ENCODE measurements at regions not wholly inside any gene's neighbourhood (a gene's known extent, or its start where the extent isn't known, plus 50 kb on each side); places are given as distances from the start of the nearest gene placed in this dataset.
"Not testable (repeated sequence)": the region's sequence is repeated elsewhere in the genome, so short reads cannot be mapped to it uniquely, and the experiment has no call there.

GRCh38 chr4:134499074-134499473, 297.5 kb upstream of the PABPC4L start:
- no peaks in the 10 kb centered on the region for H3K27me3 ChIP-seq
- 30% methylated on average over 1 of the region's 1 CpG for WGBS
- TF ChIP-seq EP300 (IDR thresholded peaks at IDR 0.05) (no peak), CTCF (IDR thresholded peaks at IDR 0.05) (no peak), POLR2AphosphoS5 (IDR thresholded peaks at IDR 0.05) (no peak), POLR2A (IDR thresholded peaks at IDR 0.05) (no peak)

GRCh38 chr4:134490863-134491262, 289.3 kb upstream of the PABPC4L start:
- Histone ChIP-seq H3K9me3 (no peaks in the 10 kb centered on the region), H3K36me3 (no peaks in the 10 kb centered on the region), H3K4me3 (no peak overlapping the region), H3K27me3 (no peaks in the 10 kb centered on the region), H3K27ac (no peak overlapping the region), H3K4me1 (no peaks in the 10 kb centered on the region)
- TF ChIP-seq POLR2A (IDR thresholded peaks at IDR 0.05) (no peak), CTCF (IDR thresholded peaks at IDR 0.05) (no peak), POLR2AphosphoS5 (IDR thresholded peaks at IDR 0.05) (no peak), EP300 (IDR thresholded peaks at IDR 0.05) (no peak)
- 53% methylated on average over 1 of the region's 1 CpG for WGBS
- DNase-seq (ENCODE audit: low spot score in 2 of 2) = no peak

More at GRCh38 chr4:134499074-134499473, 297.5 kb upstream of the PABPC4L start:
- no peak overlapping the region for H3K4me3 ChIP-seq
- no peaks in the 10 kb centered on the region for H3K4me1 ChIP-seq
- peaks cover 11% of the 10 kb centered on the region for H3K9me3 ChIP-seq
- DNase-seq (ENCODE audit: low spot score in 2 of 2) = no peak
- H3K27ac ChIP-seq = no peak overlapping the region
- H3K36me3 ChIP-seq = no peaks in the 10 kb centered on the region

- not testable (repeated sequence) for H3K9me3 ChIP-seq; DNase-seq (ENCODE audit: low spot score in 2 of 2); H3K27ac ChIP-seq; H3K36me3 ChIP-seq; H3K4me1 ChIP-seq; H3K27me3 ChIP-seq; H3K4me3 ChIP-seq
- WGBS = 96% methylated on average over 3 of the region's 3 CpGs
Measured at GRCh38 chr4:134483514-134483913, 281.9 kb upstream of the PABPC4L start.

GRCh38 chr4:134471569-134471968, 270.0 kb upstream of the PABPC4L start:
- H3K27me3 ChIP-seq = no peaks in the 10 kb centered on the region
- WGBS = 91% methylated on average over 1 of the region's 1 CpG
- TF ChIP-seq POLR2AphosphoS5 (IDR thresholded peaks at IDR 0.05) (no peak), POLR2A (IDR thresholded peaks at IDR 0.05) (no peak), CTCF (IDR thresholded peaks at IDR 0.05) (no peak), EP300 (IDR thresholded peaks at IDR 0.05) (no peak)

GRCh38 chr4:134470544-134470943, 269.0 kb upstream of the PABPC4L start:
- WGBS = 19% methylated on average over 2 of the region's 2 CpGs
- H3K36me3 ChIP-seq = no peaks in the 10 kb centered on the region
- H3K4me1 ChIP-seq = no peaks in the 10 kb centered on the region
- TF ChIP-seq CTCF (IDR thresholded peaks at IDR 0.05) = no peak
- no peak for TF ChIP-seq POLR2AphosphoS5 (IDR thresholded peaks at IDR 0.05)
- TF ChIP-seq EP300 (IDR thresholded peaks at IDR 0.05) = no peak
- TF ChIP-seq POLR2A (IDR thresholded peaks at IDR 0.05) = no peak
- H3K27ac ChIP-seq = no peak overlapping the region
- no peaks in the 10 kb centered on the region for H3K27me3 ChIP-seq
- no peaks in the 10 kb centered on the region for H3K9me3 ChIP-seq
- DNase-seq (ENCODE audit: low spot score in 2 of 2) = no peak
- no peak overlapping the region for H3K4me3 ChIP-seq

More at GRCh38 chr4:134471569-134471968, 270.0 kb upstream of the PABPC4L start:
- DNase-seq (ENCODE audit: low spot score in 2 of 2) = no peak
- Histone ChIP-seq H3K4me3 (no peak overlapping the region), H3K9me3 (no peaks in the 10 kb centered on the region), H3K4me1 (no peaks in the 10 kb centered on the region), H3K27ac (no peak overlapping the region), H3K36me3 (no peaks in the 10 kb centered on the region)

- H3K27me3 ChIP-seq = no peaks in the 10 kb centered on the region
- TF ChIP-seq POLR2A (IDR thresholded peaks at IDR 0.05) = no peak
- no peak for TF ChIP-seq CTCF (IDR thresholded peaks at IDR 0.05)
- no peak for TF ChIP-seq POLR2AphosphoS5 (IDR thresholded peaks at IDR 0.05)
- TF ChIP-seq EP300 (IDR thresholded peaks at IDR 0.05) = no peak
- H3K9me3 ChIP-seq = no peaks in the 10 kb centered on the region
- H3K27ac ChIP-seq = no peak overlapping the region
- DNase-seq (ENCODE audit: low spot score in 2 of 2) = no peak
- no peaks in the 10 kb centered on the region for H3K4me1 ChIP-seq
- no peaks in the 10 kb centered on the region for H3K36me3 ChIP-seq
- no peak overlapping the region for H3K4me3 ChIP-seq
Measured at GRCh38 chr4:134465417-134465816, 263.8 kb upstream of the PABPC4L start.

All from suprapubic skin (tissue), 4 donors.